ENCODE measurements at regions not wholly inside any gene's neighbourhood (a gene's known extent, or its start where the extent isn't known, plus 50 kb on each side); places are given as distances from the start of the nearest gene placed in this dataset.
"Not testable (repeated sequence)": the region's sequence is repeated elsewhere in the genome, so short reads cannot be mapped to it uniquely, and the experiment has no call there.

DNA sequence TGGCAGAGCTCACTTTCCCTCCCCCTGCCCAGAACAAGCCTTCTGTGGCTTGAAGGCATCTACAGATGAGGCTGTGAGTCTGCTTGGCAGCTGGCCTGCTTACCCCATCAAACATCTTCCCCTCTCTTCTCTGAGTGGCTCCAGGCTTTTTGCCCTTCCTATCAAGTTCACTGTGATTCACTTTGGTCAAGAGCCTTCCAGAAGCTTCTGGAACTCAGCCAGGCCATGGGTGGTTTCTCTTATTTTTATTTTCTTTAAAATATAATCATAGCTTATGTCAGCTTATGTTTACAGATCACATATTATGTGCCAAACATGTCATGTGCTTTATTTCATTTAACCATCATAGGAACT lies 267.0 kb downstream of the SEC61B start:
- DNase-seq (ENCODE audit: extremely low spot score): no peak
- CTCF ChIA-PET: interaction anchor here (1.3 to 5.1 kb wide), 4 partner anchors 8 to 47 kb away, joined by 3 to 35 read pairs (median 5); no protein-coding TSS in a partner anchor
- TF ChIP-seq, protein P1, sequence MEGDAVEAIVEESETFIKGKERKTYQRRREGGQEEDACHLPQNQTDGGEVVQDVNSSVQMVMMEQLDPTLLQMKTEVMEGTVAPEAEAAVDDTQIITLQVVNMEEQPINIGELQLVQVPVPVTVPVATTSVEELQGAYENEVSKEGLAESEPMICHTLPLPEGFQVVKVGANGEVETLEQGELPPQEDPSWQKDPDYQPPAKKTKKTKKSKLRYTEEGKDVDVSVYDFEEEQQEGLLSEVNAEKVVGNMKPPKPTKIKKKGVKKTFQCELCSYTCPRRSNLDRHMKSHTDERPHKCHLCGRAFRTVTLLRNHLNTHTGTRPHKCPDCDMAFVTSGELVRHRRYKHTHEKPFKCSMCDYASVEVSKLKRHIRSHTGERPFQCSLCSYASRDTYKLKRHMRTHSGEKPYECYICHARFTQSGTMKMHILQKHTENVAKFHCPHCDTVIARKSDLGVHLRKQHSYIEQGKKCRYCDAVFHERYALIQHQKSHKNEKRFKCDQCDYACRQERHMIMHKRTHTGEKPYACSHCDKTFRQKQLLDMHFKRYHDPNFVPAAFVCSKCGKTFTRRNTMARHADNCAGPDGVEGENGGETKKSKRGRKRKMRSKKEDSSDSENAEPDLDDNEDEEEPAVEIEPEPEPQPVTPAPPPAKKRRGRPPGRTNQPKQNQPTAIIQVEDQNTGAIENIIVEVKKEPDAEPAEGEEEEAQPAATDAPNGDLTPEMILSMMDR (IDR thresholded peaks at IDR 0.05; ENCODE audit: control extremely low read depth, extremely low read depth, low read depth, missing control alignments): no peak
- POLR2A ChIA-PET: no interaction called here

DNA sequence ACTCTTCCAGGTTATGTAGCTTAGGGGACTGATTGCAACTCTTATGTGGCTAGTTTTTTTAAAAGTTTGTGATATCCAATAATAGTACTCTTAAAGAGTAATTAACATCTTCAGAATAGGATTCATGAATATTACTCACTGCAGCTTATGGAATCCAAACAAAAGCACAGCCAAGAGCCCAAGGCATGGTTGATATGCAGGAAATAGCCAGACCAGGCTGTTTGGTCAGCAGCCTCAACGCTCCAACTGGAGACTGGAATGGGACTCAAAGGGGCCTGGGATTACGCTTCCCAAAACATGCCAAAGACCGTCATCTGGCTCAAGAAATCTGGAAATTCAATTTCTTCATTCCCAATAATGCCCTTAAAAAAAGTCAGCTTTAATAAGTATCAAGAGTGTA lies 268.6 kb downstream of the SEC61B start:
- POLR2A ChIA-PET: no interaction called here
- CTCF ChIA-PET: interaction anchor here (1.0 to 5.1 kb wide), 3 partner anchors 13 to 39 kb away, joined by 3 to 35 read pairs (median 4); no protein-coding TSS in a partner anchor
- DNase-seq (ENCODE audit: extremely low spot score): no peak
- TF ChIP-seq, protein P1 (IDR thresholded peaks at IDR 0.05; ENCODE audit: control extremely low read depth, extremely low read depth, low read depth, missing control alignments): no peak

DNA sequence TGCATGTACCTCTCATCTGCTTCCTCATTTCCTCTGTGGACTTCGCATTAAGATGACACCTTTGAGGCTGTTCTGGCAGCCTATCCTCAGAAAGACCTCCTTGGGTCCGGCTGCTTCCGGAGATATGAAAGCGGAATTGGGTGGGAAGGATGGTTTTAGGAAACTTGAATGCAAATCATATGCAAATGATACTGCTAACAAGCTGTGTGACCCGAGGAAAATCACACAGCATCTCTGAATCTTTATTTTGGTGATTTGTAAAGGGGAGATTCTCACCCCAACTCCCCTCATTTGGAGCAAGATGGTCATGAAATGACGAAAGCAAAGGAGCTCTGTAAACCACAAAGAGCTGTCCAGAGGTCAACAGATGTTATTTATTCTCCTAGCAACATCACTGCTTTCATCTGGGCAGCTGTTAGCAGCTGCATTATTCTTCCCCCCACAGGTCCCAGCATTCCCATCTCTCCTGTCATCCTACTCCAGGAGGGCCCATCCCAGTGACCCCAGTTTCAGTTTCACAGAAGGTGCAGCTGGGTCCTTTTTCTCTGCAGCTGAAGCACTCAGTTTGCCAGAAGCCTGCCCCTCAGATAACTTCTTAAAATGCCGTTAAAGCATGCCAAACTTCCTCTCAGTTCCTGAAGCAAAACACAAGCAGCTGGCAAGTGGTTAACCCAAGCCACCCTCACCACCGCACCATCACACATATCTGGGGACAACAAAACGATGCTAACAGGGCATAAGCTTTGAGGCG lies 269.5 kb downstream of the SEC61B start:
- no peak for DNase-seq (ENCODE audit: extremely low spot score)
- TF ChIP-seq, protein P1 (IDR thresholded peaks at IDR 0.05; ENCODE audit: control extremely low read depth, extremely low read depth, low read depth, missing control alignments): no peak
- ChIA-PET POLR2A (no interaction called here), CTCF (interaction anchor here (0.9 to 1.3 kb wide), 5 partner anchors 13 to 40 kb away, joined by 3 to 4 read pairs (median 3); no protein-coding TSS in a partner anchor)

DNA sequence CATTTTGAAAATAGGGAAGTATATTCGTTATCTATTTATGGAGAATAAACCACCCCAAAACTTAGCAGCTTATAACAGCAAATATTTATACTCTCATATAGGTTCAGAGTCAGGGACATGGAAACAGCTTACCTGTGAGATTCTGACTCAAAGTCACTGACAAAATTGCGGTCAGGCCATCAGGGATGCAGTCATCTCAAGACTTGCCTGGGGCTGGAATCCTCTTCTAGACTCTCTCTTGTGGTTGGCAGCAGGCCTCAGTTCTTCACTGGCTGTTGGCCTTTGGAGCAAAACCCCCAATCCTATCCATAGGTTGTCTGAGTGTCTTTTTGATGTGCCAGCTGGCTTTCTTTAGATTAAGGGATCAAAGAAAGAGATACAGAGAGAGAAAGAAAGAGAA lies 275.6 kb downstream of the SEC61B start:
- no peak for DNase-seq (ENCODE audit: extremely low spot score)
- CTCF ChIA-PET: interaction anchor here (1.0 to 1.6 kb wide), 3 partner anchors 9 to 499 kb away, joined by 3 to 6 read pairs (median 3); no protein-coding TSS in a partner anchor
- TF ChIP-seq, protein P1 (IDR thresholded peaks at IDR 0.05; ENCODE audit: control extremely low read depth, extremely low read depth, low read depth, missing control alignments): no peak
- POLR2A ChIA-PET: no interaction called here

DNA sequence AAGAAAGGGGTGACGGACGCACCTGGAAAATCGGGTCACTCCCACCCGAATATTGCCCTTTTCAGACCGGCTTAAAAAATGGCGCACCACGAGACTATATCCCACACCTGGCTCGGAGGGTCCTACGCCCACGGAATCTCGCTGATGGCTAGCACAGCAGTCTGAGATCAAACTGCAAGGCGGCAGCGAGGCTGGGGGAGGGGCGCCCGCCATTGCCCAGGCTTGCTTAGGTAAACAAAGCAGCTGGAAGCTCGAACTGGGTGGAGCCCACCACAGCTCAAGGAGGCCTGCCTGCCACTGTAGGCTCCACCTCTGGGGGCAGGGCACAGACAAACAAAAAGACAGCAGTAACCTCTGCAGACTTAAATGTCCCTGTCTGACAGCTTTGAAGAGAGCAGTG lies 276.9 kb downstream of the SEC61B start:
- CTCF ChIA-PET, POLR2A ChIA-PET: not testable (repeated sequence)

DNA sequence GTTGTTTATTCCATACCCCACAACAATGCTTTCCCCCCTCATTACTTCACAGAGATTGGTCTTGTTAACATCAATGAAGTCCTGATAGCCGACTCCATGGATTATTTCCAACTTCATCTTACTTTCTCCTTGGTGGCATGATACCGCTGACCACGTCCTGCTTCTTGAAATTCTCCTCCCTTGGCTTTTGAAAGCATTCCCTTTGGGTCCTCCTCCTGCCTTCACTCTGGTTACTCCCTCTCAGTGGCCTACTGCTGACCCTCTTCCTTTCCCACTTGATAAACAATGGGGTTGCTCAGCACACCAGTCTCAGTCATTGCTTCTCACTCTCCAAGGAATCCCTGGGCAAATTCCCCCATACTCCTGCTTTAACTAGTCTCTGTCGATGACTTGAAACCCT lies 283.9 kb downstream of the SEC61B start:
- ChIA-PET POLR2A (no interaction called here), CTCF (no interaction called here)
- DNase-seq (ENCODE audit: extremely low spot score): no peak
- TF ChIP-seq, protein P1 (IDR thresholded peaks at IDR 0.05; ENCODE audit: control extremely low read depth, extremely low read depth, low read depth, missing control alignments): no peak

More for the DNA sequence above, 276.9 kb downstream of the SEC61B start:
- not testable (repeated sequence) for DNase-seq (ENCODE audit: extremely low spot score)

DNA sequence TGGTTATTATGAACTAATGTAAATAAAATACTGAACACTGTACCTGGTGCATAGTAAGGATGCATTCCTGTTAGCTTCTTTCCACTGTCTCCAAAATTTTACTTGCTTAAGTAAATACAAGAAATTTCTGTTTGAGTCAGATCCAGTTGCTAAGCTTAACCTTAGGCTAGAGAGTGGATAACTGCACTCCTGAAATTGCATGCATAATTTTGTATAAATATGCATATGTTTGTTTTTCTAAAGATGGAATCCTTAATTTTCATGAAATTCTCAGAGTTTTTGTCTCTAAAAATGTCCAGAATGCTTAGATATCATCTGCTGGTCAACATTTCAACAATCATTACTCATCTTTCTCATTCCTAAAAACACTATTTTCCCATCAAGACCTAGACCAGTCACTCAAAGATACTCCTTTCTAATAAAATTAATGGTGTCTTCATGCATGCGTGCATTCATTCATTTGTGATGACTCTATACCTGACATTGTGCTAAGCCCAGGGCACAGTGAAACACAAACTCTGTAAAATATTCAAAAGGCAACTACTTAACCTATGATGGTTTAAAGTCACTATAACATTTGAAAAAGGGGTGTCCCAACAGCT lies 284.8 kb downstream of the SEC61B start:
- POLR2A ChIA-PET: no interaction called here
- TF ChIP-seq, protein P1 (IDR thresholded peaks at IDR 0.05; ENCODE audit: control extremely low read depth, extremely low read depth, low read depth, missing control alignments): no peak
- CTCF ChIA-PET: no interaction called here
- no peak for DNase-seq (ENCODE audit: extremely low spot score)
